Left ventricle myocardium superior (tissue), 1 donor: ENCODE measurements at regions not wholly inside any gene's neighbourhood (a gene's known extent, or its start where the extent isn't known, plus 50 kb on each side); places are given as distances from the start of the nearest gene placed in this dataset.
"Not testable (repeated sequence)": the region's sequence is repeated elsewhere in the genome, so short reads cannot be mapped to it uniquely, and the experiment has no call there.

Source experiments
- ATAC-seq: fragments of 200-7000 bp; cut with Tn5 transposase; one replicate; pipeline ENCODE4 v1.9.1; 2020; ENCODE audit warnings: mild to moderate bottlenecking, moderate library complexity
- DNase-seq: peaks from one replicate; pipeline ENCODE4 v3.0.0-alpha.2; 2020
- intact Hi-C: fragments of 100-400 bp; cut with micrococcal nuclease; formaldehyde crosslinking; loops from one replicate; pipeline ENCODE4 v1.11.0; 2022
- donor health status: DM: no; HTN: yes; CAD: no; lungs with severe emphysema.

DNA sequence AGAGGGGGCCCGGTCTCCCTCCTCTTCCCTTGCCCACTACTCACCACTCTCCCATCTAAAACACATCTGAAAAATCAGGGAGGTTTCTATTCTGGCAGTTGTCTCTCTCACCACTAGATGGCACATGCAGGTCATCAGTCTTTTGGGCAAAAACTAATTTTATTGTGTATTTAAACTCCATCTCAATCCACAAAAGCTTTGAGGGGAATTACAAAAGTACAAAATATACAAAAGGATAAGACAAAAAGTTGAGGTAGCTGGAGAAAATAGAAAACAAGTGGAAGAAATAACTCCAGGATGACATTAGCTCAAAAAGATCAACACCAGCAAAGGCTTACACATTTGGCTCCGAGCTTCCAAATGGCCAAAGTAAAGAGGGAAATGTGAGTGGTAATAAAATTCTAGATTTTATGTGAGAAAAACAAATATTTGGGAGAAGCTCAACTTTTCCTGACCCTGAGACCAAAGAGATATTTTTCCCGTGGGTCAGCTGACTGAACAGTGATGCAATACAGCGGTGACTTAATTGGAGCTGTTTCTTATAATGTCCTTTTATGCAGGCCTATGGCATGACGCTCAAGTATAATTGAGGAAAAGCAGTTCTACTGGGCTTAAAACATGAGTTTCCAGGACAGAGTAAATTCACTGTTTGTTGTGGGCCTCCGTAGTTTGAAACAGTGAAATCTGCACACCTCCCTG, 79.8 kb upstream of the CHD6 start:
- DNase-seq (no peak), ATAC-seq (no peak)
- intact Hi-C loops, result no loop called here

GRCh38 chr20:41696428-41696827, 78.3 kb upstream of the CHD6 start:
- DNase-seq (no peak), ATAC-seq (no peak)
- intact Hi-C loops, result no loop called here

DNA sequence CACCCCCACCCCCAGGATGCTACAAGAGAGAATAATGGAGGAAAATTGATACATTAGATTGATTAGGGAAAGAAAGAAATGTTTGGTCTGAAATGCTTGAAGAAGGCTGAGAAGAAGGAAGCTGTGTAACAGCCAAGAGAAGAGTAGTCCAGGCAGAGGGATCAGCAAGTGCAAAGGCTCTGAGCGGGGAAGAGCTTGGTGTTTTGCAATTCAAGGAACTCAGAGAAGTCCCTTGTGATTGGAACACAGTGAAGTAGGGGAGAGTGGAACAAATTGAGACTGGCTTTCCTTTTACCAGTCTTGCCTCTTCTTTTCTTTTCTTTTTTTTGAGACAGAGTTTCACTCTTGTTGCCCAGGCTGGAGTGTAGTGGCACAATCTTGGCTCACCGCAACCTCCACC, 76.6 kb upstream of the CHD6 start:
- no peak for DNase-seq
- intact Hi-C loops, result no loop called here
- ATAC-seq, result no peak

DNA sequence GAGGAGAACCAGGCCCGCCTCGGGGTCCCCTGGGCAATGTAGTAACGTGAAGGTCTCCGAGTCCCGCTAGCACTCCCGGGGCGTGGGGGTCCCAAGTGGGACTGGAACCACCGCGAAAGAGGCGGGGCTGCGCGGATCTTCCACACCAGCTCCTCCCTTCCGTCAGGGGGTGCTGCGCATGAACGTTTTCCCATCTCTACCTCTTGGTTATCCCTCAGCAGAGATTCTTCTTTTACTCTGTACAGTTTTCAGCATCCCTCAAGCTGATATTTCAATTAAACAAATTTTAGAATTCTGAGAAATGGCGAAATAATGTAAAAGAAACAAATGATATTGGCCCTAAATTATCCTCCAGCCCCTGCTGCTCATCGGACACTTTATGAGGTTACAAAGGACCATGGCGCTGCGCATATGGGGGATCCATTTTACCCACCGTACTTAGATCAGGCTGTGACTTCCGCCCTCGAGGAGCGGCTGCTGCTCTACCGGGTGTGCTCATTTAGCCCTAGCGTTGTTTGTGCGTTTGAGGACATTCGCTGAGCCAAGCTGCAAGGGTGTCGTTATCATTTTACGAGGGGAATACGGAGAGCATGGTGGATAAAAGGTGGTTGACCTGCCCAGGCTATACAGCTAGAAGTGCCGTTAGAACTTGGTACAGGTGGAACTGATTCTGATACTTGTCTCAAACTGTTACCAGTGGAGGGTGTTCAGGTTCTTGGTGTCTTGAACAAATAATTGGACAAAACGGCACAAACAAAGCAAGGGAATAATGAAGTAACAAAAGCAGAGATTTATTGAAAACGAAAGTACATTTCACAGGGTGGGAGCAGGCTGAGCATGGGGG, 75.2 kb upstream of the CHD6 start:
- ATAC-seq (peak; percentile 97), DNase-seq (peak; percentile 84)
- intact Hi-C loops, result no loop called here

DNA sequence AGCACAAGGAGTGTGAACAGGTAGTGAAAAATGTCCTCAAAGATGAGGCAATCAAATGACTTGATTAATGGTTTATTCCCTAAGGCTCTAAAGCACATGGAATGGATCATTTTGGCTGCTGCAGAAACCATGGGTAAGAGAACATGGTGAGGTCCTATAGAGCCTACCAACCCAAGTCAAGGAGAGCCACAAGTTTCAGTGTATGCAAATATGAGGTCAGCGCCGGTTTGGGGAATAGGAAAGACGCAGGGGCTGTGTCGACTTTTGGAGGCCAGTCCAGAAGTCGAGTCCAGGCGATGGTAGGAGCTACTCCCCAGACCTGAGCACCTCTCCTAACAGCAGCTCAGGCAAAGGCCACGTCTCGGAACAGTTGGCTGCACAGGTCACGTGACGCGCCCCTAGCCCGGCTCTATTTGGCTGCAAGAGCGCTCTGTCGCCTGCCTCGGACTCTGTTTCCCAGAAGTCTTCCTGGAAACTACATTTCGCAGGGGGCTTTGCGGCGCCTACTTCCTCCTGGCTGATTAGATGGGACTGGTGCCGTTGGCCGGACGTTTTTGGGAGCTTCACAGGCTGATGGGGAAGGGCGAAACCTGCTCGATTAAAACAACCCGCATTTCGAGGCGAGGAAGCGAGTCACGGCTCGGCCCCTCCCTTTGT, 74.4 kb upstream of the CHD6 start:
- peak; percentile 90 for ATAC-seq
- intact Hi-C loops, result no loop called here
- peak; percentile 91 for DNase-seq

DNA sequence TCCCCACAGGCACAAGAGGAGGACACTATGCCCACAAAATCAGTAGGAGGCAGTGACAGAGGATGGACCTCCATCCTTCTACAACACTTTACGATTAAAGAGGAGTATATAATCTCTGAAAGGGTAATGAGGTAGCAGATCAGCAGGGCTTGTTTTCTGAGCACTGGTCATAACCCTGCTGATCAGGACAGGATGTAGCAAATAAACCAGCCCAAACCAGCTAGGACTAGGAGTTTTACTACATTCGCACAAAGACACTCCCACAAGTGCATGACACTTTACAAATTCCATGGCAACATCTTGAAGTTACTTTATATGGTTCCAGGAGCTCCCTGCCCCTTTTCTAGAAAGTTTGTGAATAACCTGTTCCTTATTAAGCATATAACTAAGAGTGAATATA, 73.3 kb upstream of the CHD6 start:
- ATAC-seq, result no peak
- intact Hi-C loops, result no loop called here
- no peak for DNase-seq

DNA sequence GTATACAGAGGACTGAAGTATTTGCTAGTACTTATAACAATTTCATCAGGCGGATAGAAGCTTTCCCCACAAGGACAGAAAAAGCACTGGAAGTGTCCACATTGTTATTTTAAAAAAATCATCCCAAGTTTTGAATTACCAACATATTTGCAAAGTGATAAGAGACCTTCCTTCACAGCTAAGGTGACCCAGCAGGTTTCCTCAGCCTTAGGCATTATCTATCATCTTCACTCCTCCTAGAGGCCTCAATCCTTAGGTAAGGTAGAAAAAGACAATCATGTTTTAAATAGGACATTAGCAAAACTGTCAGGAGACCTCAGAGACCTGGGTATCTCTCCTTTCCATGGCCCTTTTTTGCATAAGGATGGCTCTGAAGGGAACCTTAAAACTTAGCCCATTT, 72.5 kb upstream of the CHD6 start:
- DNase-seq (no peak), ATAC-seq (no peak)
- intact Hi-C loops, result no loop called here

GRCh38 chr20:41686961-41687360, 68.8 kb upstream of the CHD6 start:
- intact Hi-C loops, result no loop called here
- ATAC-seq (no peak), DNase-seq (no peak)

DNA sequence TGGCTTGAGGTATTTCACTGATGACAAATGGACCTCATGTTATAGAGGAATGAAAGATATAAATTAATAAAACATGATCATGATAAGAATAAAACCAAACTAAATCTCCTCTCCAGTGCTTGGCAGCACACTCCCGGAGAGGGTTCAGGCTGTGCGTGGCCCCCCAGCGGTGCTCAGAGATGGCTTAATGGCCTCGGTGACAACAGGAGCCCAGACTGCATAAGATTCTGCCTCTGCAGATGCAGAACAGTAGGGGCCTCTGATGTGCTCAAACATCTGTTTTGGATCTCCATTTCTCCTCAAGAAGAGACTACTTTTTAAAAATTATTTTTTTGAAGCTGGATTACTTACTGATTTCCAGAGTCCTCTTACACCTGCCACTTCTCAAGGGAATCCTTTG, 67.0 kb upstream of the CHD6 start:
- ATAC-seq, intact Hi-C loops, DNase-seq: not testable (repeated sequence)

DNA sequence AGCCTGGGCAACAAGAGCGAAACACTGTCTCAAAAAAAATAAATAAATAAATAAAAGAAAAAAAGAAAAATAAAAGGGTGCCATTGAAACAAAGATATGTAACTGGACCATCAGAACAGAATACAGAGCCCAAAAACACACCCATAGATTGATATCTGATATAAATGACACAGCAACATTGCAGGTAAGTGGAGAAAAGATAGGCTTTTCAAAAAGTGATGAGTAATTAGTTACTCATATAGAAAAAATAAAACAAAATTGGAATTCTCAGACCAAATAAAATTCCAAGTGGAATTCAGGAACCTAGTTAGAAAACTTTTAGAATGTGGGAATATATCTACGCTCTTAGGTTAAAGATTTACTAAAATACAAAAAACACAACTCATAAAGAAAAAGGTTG, 60.6 kb upstream of the CHD6 start:
- intact Hi-C loops, result no loop called here

DNA sequence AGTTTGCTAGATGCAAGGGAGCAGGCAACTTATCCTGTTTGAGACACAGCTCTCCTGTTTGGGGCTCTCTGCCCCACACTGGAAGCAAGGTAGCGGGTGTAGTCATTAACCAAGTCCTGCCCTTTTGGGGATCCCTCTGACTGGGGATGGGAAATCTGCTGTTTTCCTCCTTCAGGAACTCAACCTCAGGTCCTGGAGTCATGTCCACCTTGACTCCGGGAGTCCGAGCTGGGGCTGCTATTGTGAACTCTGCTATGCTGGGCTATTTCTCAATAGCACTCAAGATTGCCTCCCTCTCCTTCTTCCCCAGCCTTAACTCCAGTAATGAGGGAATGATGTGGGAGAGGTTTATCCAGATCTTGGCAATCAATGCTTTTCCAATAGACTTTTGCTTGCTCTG, 54.1 kb upstream of the CHD6 start:
- intact Hi-C loops, result no loop called here
- no peak for ATAC-seq
- DNase-seq, result no peak

More for the DNA sequence above, 60.6 kb upstream of the CHD6 start:
- no peak for ATAC-seq
- no peak for DNase-seq

DNA sequence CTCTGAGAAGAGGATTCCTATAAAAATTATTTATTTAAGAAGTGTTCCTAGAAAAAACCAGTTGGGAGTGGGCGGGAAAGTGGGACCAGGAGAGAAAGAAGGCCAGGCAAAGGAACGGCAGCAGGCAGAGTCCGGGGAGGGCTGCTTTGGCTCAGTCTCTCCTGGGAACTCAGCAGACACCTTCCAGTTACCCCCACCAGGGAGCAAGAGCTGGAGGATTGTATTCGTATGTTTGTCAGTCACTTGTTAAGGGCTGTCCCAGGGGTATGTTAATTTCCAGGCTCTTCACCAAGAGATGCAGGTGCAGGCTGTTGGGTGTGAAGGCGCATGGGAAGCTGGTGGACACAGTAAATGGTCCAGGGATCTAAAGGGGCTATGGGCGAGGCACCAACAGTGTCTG, 53.0 kb upstream of the CHD6 start:
- ATAC-seq (no peak), DNase-seq (no peak)
- intact Hi-C loops, result no loop called here

- intact Hi-C loops, result no loop called here
- ATAC-seq (no peak), DNase-seq (no peak)
Observed at GRCh38 chr20:41670631-41671030, 52.5 kb upstream of the CHD6 start.

DNA sequence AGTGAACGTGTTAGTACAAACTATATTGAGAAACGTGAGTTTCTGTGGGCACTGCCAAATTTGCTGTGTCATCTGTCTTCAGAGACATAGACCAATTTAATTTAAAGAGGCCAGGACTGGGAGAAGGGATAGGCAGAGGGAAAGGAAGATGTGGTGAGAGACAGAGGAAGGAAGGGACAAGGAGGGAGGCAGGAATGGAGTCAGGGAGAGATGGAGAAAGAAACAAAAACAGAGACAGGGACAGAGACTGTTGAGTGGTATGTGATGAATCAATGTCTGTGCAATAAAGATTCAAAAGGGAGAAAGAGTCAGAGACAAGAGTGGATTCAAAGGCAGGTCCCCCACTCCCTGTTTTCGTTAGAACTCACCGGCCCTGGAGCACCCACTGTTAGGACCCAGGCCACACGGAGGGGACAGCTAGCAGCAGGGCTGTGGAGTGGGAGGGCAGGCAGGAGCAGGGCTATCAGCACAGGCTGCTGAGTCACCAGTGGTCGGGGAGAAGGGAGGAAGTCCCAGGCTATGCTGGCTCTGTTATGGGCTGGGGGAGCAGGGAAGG, 51.6 kb upstream of the CHD6 start:
- ATAC-seq, result no peak
- DNase-seq, result no peak
- intact Hi-C loops, result no loop called here

- DNase-seq (no peak), ATAC-seq (no peak)
- intact Hi-C loops, result no loop called here
Observed at GRCh38 chr20:41668057-41668749, 50.0 kb upstream of the CHD6 start.
